ENCODE measurements at regions not wholly inside any gene's neighbourhood (a gene's known extent, or its start where the extent isn't known, plus 50 kb on each side); places are given as distances from the start of the nearest gene placed in this dataset.

DNA sequence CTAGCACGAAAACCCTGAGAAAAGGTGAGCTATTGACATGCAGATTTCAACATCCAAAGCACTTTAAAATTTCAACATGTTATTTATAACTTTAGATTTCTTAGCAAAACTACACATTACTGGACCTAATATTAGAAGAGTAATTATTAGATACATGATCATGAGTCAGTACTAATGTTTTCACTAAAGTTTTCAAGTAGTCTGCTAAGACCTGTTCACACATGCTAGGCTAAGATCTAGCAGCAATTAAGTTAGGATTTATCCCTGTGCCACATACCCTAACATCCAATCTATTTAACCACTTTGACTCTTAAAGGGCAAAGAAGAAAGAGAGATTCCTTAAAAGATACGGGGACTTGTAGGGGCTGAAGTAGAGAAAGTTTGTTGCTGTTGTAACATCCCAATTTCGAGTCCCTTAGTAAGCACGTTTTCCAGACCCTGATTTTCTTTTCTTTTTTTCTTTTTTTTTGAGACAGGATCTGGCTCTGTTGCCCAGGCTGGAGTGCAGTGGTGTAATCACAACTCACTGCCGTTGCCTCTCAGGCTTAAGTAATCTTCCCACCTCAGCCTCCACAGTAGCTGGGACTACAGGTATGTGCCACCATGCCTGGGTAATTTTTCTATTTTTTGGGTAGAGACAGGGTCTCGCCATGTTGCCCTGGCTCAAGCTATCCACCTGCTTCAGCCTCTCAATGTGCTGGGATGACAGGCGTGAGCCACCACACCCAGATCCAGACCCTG lies 102.5 kb upstream of the ATF7IP start:
- H3K4me3 ChIP-seq (replicated peaks; ENCODE audit: low read depth, low read length): no peak overlapping the region
- DNase-seq (ENCODE audit: extremely low read depth, low read depth): no peak
- TF ChIP-seq, protein P1, sequence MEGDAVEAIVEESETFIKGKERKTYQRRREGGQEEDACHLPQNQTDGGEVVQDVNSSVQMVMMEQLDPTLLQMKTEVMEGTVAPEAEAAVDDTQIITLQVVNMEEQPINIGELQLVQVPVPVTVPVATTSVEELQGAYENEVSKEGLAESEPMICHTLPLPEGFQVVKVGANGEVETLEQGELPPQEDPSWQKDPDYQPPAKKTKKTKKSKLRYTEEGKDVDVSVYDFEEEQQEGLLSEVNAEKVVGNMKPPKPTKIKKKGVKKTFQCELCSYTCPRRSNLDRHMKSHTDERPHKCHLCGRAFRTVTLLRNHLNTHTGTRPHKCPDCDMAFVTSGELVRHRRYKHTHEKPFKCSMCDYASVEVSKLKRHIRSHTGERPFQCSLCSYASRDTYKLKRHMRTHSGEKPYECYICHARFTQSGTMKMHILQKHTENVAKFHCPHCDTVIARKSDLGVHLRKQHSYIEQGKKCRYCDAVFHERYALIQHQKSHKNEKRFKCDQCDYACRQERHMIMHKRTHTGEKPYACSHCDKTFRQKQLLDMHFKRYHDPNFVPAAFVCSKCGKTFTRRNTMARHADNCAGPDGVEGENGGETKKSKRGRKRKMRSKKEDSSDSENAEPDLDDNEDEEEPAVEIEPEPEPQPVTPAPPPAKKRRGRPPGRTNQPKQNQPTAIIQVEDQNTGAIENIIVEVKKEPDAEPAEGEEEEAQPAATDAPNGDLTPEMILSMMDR (IDR thresholded peaks at IDR 0.05; ENCODE audit: low read depth, low read length, missing control alignments): no peak

DNA sequence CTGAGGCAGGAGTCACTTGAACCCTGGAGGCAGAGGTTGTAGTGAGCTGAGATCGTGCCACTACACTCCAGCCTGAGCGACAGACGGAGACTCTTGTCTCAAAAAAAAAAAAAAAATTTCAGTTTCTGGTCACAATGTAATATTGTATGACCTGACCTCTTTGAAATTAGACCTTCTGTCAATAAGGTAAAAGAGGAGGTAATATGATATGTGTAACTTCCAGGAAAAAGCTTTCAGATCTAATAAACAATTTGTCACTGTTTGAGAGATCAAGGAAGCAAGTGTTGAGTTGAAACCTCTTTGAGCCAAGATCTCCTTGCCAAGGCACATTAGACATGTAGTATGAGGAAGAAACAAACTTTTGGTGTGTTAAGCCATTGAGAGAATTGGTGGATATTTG lies 101.7 kb upstream of the ATF7IP start:
- H3K4me3 ChIP-seq (replicated peaks; ENCODE audit: low read depth, low read length): no peak overlapping the region
- TF ChIP-seq, protein P1 (IDR thresholded peaks at IDR 0.05; ENCODE audit: low read depth, low read length, missing control alignments): no peak
- DNase-seq (ENCODE audit: extremely low read depth, low read depth): no peak

GRCh38 chr12:14264316-14264715 lies 101.2 kb upstream of the ATF7IP start:
- no peak overlapping the region for H3K4me3 ChIP-seq (replicated peaks; ENCODE audit: low read depth, low read length)
- DNase-seq (ENCODE audit: extremely low read depth, low read depth): no peak
- TF ChIP-seq, protein P1 (IDR thresholded peaks at IDR 0.05; ENCODE audit: low read depth, low read length, missing control alignments): no peak

- H3K4me3 ChIP-seq (replicated peaks; ENCODE audit: low read depth, low read length): no peak overlapping the region
- DNase-seq (ENCODE audit: extremely low read depth, low read depth): no peak
- TF ChIP-seq, protein P1 (IDR thresholded peaks at IDR 0.05; ENCODE audit: low read depth, low read length, missing control alignments): no peak
These were observed 100.7 kb upstream of the ATF7IP start for GRCh38 chr12:14264778-14265177.

DNA sequence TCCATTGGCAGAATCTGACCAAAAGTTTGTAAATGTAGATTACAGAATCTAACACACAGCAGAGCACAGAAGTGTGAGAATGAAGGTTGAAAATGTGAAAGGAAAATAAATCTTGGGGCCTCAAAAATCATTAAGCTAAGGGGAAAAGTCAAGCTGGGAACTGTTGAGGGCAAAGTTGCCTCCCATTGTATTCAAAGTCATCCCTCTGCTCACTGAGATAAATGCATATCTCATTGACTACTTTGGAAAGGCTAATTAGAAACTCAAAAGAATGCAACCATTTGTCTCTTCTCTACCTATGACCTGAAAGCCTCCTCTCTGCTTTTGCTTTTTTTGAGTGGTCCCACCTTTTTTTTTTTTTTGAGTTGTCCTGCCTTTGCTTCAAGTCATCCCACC lies 97.4 kb upstream of the ATF7IP start:
- H3K4me3 ChIP-seq (replicated peaks; ENCODE audit: low read depth, low read length): no peak overlapping the region
- TF ChIP-seq, protein P1 (IDR thresholded peaks at IDR 0.05; ENCODE audit: low read depth, low read length, missing control alignments): no peak
- no peak for DNase-seq (ENCODE audit: extremely low read depth, low read depth)

DNA sequence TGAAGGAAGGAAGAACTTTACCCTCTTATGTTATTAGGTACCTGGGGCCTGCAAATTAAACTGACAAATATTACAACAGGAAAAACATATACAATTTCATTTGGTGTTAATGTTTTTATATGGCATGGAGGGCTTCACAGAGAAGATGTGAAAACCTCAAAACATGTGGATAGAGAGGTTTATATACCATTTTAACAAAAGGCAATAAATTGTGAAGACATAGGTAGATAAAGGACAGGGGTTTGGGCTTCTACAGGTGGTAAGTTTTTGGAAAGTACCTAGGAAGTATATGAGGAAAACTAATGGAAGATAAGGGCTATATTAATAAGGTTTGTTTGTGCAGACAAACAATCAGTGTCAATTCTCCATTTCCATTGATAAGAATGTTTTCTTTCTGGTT lies 95.1 kb upstream of the ATF7IP start:
- TF ChIP-seq, protein P1 (IDR thresholded peaks at IDR 0.05; ENCODE audit: low read depth, low read length, missing control alignments): no peak
- DNase-seq (ENCODE audit: extremely low read depth, low read depth): no peak
- H3K4me3 ChIP-seq (replicated peaks; ENCODE audit: low read depth, low read length): no peak overlapping the region

Data from HFF-Myc (cell line).